ENCODE measurements at regions not wholly inside any gene's neighbourhood (a gene's known extent, or its start where the extent isn't known, plus 50 kb on each side); places are given as distances from the start of the nearest gene placed in this dataset.

DNA sequence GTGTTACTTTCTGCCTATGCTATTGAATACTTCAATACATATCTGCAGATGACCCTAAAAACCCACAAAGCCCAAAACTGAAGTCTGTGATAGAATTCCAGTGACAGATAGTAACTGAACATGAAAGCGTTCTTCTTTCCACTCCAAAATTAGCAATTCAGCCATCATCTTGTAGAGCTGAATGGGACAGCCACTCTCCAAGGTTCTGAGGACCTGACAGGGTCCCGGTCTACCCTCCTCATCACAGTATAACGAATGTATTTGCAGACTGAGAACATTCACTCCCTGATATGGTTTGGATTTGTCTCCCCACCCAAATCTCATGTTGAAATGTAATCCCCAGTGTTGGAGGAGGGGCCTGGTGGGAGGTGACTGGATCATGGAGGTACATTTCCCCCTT, 189.5 kb downstream of the MTCL1 start:
- peaks cover 0 to 4% of the 10 kb centered on the region in 2 donors for H3K9me3 ChIP-seq (ENCODE audit: control insufficient read depth in 2 of 2, insufficient read depth in 1 of 2, low read depth in 1 of 2, low read length in 1 of 2)
- no peak for DNase-seq
- H3K36me3 ChIP-seq (ENCODE audit: control insufficient read depth in 3 of 3, insufficient read depth in 2 of 3, low read depth in 1 of 3, low read length in 3 of 3), result no peaks in the 10 kb centered on the region
- WGBS, 3 donors, result 87 to 92% (median 89%) methylated on average over 3 of the region's 3 CpGs
- no peak for FAIRE-seq
- no peak overlapping the region for H3K4me3 ChIP-seq (ENCODE audit: low read depth in 1 of 3, low read length in 3 of 3)
- peaks cover 0 to 6% (median 0%) of the 10 kb centered on the region in 3 donors for H3K4me1 ChIP-seq (ENCODE audit: control insufficient read depth in 3 of 3, insufficient read depth in 2 of 3, low read depth in 1 of 3, low read length in 2 of 3)
- no peaks in the 10 kb centered on the region for H3K27me3 ChIP-seq (ENCODE audit: control insufficient read depth in 3 of 3, insufficient read depth in 3 of 3, low read length in 3 of 3)
- no peak overlapping the region for H3K27ac ChIP-seq (ENCODE audit: low read depth in 1 of 3, low read length in 2 of 3)

DNA sequence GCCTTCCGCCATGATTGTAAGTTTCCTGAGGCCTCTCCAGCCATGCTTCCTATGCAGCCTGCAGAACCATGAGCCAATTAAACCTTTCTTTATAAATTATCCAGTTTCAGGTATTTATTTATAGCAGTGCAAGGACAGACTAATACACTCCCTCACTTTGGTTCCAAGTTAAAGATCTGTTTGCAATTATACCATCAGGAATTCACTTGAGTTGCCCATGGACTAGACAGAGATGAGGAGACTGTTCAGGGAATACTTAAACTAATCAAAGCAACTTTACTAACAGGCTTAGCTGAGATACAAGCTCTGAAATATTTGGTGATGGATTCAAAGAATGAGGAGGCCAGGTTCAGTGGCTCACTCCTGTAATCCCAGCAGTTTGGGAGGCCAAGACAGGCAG, 190.0 kb downstream of the MTCL1 start:
- WGBS, 3 donors, result 95 to 100% (median 100%) methylated on average over 1 of the region's 1 CpG
- Histone ChIP-seq H3K27ac (ENCODE audit: low read depth in 1 of 3, low read length in 2 of 3) (no peak overlapping the region), H3K4me3 (ENCODE audit: low read depth in 1 of 3, low read length in 3 of 3) (no peak overlapping the region), H3K4me1 (ENCODE audit: control insufficient read depth in 3 of 3, insufficient read depth in 2 of 3, low read depth in 1 of 3, low read length in 2 of 3) (peaks cover 0 to 6% (median 0%) of the 10 kb centered on the region in 3 donors), H3K36me3 (ENCODE audit: control insufficient read depth in 3 of 3, insufficient read depth in 2 of 3, low read depth in 1 of 3, low read length in 3 of 3) (no peaks in the 10 kb centered on the region), H3K27me3 (ENCODE audit: control insufficient read depth in 3 of 3, insufficient read depth in 3 of 3, low read length in 3 of 3) (no peaks in the 10 kb centered on the region), H3K9me3 (ENCODE audit: control insufficient read depth in 2 of 2, insufficient read depth in 1 of 2, low read depth in 1 of 2, low read length in 1 of 2) (peaks cover 0 to 6% of the 10 kb centered on the region in 2 donors)
- FAIRE-seq (no peak), DNase-seq (no peak)

DNA sequence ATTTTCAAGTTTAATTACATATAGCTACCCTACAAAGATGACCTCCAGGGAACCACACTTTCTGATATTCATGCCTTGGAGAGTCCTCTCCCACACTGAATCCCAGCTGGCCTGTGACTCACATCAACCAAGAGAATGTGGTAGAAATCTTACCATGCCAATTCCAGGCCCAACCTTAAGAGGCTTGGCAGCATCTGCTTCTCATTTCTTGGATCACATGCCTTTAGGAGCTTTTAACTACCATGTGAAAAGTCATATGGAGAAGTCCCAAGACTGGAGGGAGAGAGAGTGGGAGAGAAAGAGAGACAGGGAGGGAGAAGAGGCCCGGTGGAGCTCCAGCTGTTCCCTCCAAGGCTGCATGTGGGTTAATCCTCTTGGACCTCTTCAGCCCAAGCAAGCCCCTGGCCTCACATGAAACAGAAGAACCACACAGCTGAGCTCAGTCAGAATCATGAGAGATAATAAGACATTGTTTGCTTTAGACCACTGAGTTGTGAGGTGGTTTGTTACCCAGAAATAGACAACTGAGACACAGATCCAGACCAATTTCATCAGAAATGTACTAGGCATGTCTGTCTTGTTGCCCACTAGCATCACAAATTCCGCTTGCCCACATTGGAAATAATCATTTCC, 190.7 kb downstream of the MTCL1 start:
- Histone ChIP-seq H3K4me1 (ENCODE audit: control insufficient read depth in 3 of 3, insufficient read depth in 2 of 3, low read depth in 1 of 3, low read length in 2 of 3) (peaks cover 0 to 5% (median 0%) of the 10 kb centered on the region in 3 donors), H3K36me3 (ENCODE audit: control insufficient read depth in 3 of 3, insufficient read depth in 2 of 3, low read depth in 1 of 3, low read length in 3 of 3) (no peaks in the 10 kb centered on the region), H3K27me3 (ENCODE audit: control insufficient read depth in 3 of 3, insufficient read depth in 3 of 3, low read length in 3 of 3) (no peaks in the 10 kb centered on the region), H3K27ac (ENCODE audit: low read depth in 1 of 3, low read length in 2 of 3) (no peak overlapping the region), H3K9me3 (ENCODE audit: control insufficient read depth in 2 of 2, insufficient read depth in 1 of 2, low read depth in 1 of 2, low read length in 1 of 2) (peaks cover 0 to 13% of the 10 kb centered on the region in 2 donors), H3K4me3 (ENCODE audit: low read depth in 1 of 3, low read length in 3 of 3) (no peak overlapping the region)
- FAIRE-seq (no peak), DNase-seq (no peak)
- WGBS, 3 donors, result 57 to 79% (median 61%) methylated on average over 2 of the region's 2 CpGs

DNA sequence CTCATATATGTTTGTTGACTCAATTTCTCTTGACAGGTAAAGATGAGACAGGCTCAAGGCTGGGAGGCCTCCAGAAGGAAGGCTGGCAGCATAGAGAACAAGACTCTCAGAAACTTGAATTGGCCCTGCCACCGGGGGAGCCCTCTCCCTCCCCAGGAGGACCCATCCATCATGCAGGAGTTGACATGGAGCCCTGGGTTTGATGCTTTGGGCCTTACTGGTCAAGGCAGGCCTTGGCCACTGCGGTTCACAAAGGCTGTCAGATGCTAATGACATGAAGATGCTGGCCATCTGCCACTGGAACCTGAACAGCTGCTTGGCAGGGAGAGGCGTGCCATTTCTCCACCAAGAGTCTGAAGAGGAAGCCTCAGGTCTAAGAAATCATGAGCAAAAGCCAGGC, 193.6 kb downstream of the MTCL1 start:
- no peaks in the 10 kb centered on the region for H3K27me3 ChIP-seq (ENCODE audit: control insufficient read depth in 3 of 3, insufficient read depth in 3 of 3, low read length in 3 of 3)
- no peak overlapping the region for H3K4me3 ChIP-seq (ENCODE audit: low read depth in 1 of 3, low read length in 3 of 3)
- 57 to 66% (median 63%) methylated on average over 3 of the region's 3 CpGs for WGBS, 3 donors
- no peaks in the 10 kb centered on the region for H3K36me3 ChIP-seq (ENCODE audit: control insufficient read depth in 3 of 3, insufficient read depth in 2 of 3, low read depth in 1 of 3, low read length in 3 of 3)
- no peak for FAIRE-seq
- H3K27ac ChIP-seq (ENCODE audit: low read depth in 1 of 3, low read length in 2 of 3), result no peak overlapping the region
- peaks cover 0 to 19% of the 10 kb centered on the region in 2 donors for H3K9me3 ChIP-seq (ENCODE audit: control insufficient read depth in 2 of 2, insufficient read depth in 1 of 2, low read depth in 1 of 2, low read length in 1 of 2)
- DNase-seq, result no peak
- no peaks in the 10 kb centered on the region for H3K4me1 ChIP-seq (ENCODE audit: control insufficient read depth in 3 of 3, insufficient read depth in 2 of 3, low read depth in 1 of 3, low read length in 2 of 3)

DNA sequence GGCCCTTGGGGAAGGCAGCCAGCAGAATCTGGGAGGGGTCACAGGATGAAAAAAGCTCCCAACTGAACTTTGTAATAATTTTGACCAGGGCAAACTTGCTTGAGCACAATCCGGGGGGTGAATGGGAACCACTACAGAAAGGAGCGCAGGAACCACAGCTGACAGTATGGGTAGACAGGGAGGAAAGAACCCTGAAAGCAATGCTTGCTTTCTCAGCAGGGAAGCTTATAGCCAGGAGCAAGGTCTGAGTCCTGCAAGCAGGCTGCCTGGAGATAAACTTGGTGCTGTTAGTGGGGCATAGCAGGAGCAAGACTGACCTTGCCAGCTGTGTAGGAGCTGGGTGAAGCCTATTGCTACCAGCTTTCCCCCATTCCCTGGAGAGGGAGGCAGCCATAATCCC, 195.2 kb downstream of the MTCL1 start:
- FAIRE-seq (no peak), DNase-seq (no peak)
- Histone ChIP-seq H3K27me3 (ENCODE audit: control insufficient read depth in 3 of 3, insufficient read depth in 3 of 3, low read length in 3 of 3) (no peaks in the 10 kb centered on the region), H3K36me3 (ENCODE audit: control insufficient read depth in 3 of 3, insufficient read depth in 2 of 3, low read depth in 1 of 3, low read length in 3 of 3) (no peaks in the 10 kb centered on the region), H3K27ac (ENCODE audit: low read depth in 1 of 3, low read length in 2 of 3) (no peak overlapping the region), H3K4me1 (ENCODE audit: control insufficient read depth in 3 of 3, insufficient read depth in 2 of 3, low read depth in 1 of 3, low read length in 2 of 3) (no peaks in the 10 kb centered on the region), H3K4me3 (ENCODE audit: low read depth in 1 of 3, low read length in 3 of 3) (no peak overlapping the region), H3K9me3 (ENCODE audit: control insufficient read depth in 2 of 2, insufficient read depth in 1 of 2, low read depth in 1 of 2, low read length in 1 of 2) (peaks cover 0 to 19% of the 10 kb centered on the region in 2 donors)
- 94 to 98% (median 97%) methylated on average over 2 of the region's 2 CpGs for WGBS, 3 donors

DNA sequence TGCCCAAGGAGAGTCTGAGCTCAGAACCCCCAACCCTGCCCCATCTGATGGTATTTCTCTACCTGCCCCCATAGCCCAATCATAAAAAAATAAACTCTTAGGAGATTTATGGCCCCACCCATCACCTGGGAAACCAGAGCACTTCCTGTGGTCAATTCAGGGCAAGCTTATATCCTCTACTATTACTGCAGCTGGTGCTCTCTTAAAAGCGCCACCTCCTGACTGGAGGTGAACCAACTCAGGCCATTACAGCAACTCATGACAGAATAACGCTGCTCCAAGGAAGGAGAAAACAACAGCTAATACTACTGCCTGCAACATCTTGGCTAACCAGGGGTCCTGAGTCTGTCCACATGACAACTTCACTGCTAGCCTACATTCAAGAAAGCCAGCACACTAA, 195.7 kb downstream of the MTCL1 start:
- H3K9me3 ChIP-seq (ENCODE audit: control insufficient read depth in 2 of 2, insufficient read depth in 1 of 2, low read depth in 1 of 2, low read length in 1 of 2), result peaks cover 0 to 17% of the 10 kb centered on the region in 2 donors
- no peak for DNase-seq
- no peak overlapping the region for H3K27ac ChIP-seq (ENCODE audit: low read depth in 1 of 3, low read length in 2 of 3)
- H3K4me3 ChIP-seq (ENCODE audit: low read depth in 1 of 3, low read length in 3 of 3), result no peak overlapping the region
- H3K27me3 ChIP-seq (ENCODE audit: control insufficient read depth in 3 of 3, insufficient read depth in 3 of 3, low read length in 3 of 3), result no peaks in the 10 kb centered on the region
- 86 to 100% (median 90%) methylated on average over 2 of the region's 2 CpGs for WGBS, 3 donors
- FAIRE-seq, result no peak
- no peaks in the 10 kb centered on the region for H3K36me3 ChIP-seq (ENCODE audit: control insufficient read depth in 3 of 3, insufficient read depth in 2 of 3, low read depth in 1 of 3, low read length in 3 of 3)
- H3K4me1 ChIP-seq (ENCODE audit: control insufficient read depth in 3 of 3, insufficient read depth in 2 of 3, low read depth in 1 of 3, low read length in 2 of 3), result no peaks in the 10 kb centered on the region

DNA sequence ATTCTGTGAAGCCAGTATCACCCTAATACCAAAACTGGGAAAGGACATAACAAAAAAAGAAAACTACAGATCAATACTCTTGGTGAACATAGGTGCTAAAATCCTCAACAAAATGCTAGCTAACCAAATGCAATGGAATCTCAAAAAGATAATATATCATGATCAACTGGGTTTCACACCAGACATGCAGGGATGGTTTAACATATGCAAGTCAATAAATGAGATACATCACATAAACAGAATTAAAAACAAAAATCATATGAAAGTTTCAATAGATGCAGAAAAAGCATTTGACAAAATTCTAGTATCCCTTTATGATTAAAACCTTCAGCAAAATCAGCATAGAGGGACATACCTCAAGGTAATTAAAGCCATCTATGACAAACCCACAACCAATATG, 198.2 kb upstream of the NDUFV2 start:
- H3K9me3 ChIP-seq (ENCODE audit: control insufficient read depth in 2 of 2, insufficient read depth in 1 of 2, low read depth in 1 of 2, low read length in 1 of 2), result peaks cover 0 to 19% of the 10 kb centered on the region in 2 donors
- H3K27ac ChIP-seq (ENCODE audit: low read depth in 1 of 3, low read length in 2 of 3), result no peak overlapping the region
- no peaks in the 10 kb centered on the region for H3K36me3 ChIP-seq (ENCODE audit: control insufficient read depth in 3 of 3, insufficient read depth in 2 of 3, low read depth in 1 of 3, low read length in 3 of 3)
- no peak for FAIRE-seq
- DNase-seq, result no peak
- no peak overlapping the region for H3K4me3 ChIP-seq (ENCODE audit: low read depth in 1 of 3, low read length in 3 of 3)
- no peaks in the 10 kb centered on the region for H3K4me1 ChIP-seq (ENCODE audit: control insufficient read depth in 3 of 3, insufficient read depth in 2 of 3, low read depth in 1 of 3, low read length in 2 of 3)
- no peaks in the 10 kb centered on the region for H3K27me3 ChIP-seq (ENCODE audit: control insufficient read depth in 3 of 3, insufficient read depth in 3 of 3, low read length in 3 of 3)

DNA sequence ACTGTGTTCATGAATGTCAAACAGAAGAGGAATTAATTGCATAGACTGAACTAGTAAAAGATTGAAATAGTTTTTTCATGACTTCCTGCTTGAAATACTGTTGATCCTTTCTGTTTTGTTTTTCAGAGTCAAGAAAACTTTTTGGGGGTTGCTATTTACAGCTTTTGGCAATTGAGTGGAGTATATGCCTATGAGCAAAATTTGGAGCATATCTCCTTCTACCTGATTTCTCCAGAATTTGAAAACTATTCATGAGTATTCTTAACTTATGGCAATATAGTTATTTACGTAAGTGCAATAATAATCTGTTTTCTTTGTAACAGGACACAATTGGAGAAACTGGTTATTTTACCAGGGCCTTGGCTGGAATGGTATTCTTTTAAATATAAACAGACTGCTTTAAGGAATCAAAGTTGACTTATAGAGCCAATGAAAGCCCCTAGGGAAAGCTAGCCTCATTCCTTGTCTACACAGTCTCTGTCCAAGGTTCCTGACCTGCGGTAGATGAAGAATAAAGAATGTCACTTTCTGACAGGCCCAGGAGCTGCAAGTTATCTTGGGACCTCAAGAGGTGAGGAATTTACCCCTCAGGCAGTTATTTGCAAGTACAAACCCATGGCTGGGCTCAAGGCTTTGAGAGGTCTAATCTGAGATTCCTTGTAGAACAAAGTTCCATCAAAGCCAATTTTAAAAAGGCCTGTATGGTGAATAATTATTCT, 193.5 kb upstream of the NDUFV2 start:
- peaks cover 0 to 6% of the 10 kb centered on the region in 2 donors for H3K9me3 ChIP-seq (ENCODE audit: control insufficient read depth in 2 of 2, insufficient read depth in 1 of 2, low read depth in 1 of 2, low read length in 1 of 2)
- H3K36me3 ChIP-seq (ENCODE audit: control insufficient read depth in 3 of 3, insufficient read depth in 2 of 3, low read depth in 1 of 3, low read length in 3 of 3), result no peaks in the 10 kb centered on the region
- no peaks in the 10 kb centered on the region for H3K4me1 ChIP-seq (ENCODE audit: control insufficient read depth in 3 of 3, insufficient read depth in 2 of 3, low read depth in 1 of 3, low read length in 2 of 3)
- 88 to 96% (median 96%) methylated on average over 2 of the region's 2 CpGs for WGBS, 3 donors
- H3K27ac ChIP-seq (ENCODE audit: low read depth in 1 of 3, low read length in 2 of 3), result no peak overlapping the region
- FAIRE-seq, result no peak
- DNase-seq, result no peak
- no peaks in the 10 kb centered on the region for H3K27me3 ChIP-seq (ENCODE audit: control insufficient read depth in 3 of 3, insufficient read depth in 3 of 3, low read length in 3 of 3)
- no peak overlapping the region for H3K4me3 ChIP-seq (ENCODE audit: low read depth in 1 of 3, low read length in 3 of 3)
